Choroid plexus epithelial cell (primary cell): ENCODE measurements at regions not wholly inside any gene's neighbourhood (a gene's known extent, or its start where the extent isn't known, plus 50 kb on each side); places are given as distances from the start of the nearest gene placed in this dataset.

Experiments
- DNase-seq: peaks from one replicate; pipeline ENCODE4 v3.0.0-alpha.2; 2010; ENCODE audit warnings: low read depth
- H3K4me3 ChIP-seq: 2 replicates; pipeline ENCODE4 v1.5.1; 2011; ENCODE audit warnings: low read depth, mild to moderate bottlenecking, control low read depth, low read length, moderate library complexity
- CTCF ChIP-seq: conservative IDR thresholded peaks from 2 replicates; pipeline ENCODE4 v1.5.1; 2011; ENCODE audit warnings: low read depth, mild to moderate bottlenecking, control low read depth, inconsistent platforms, low read length, moderate library complexity

GRCh38 chr14:29123017-29123416, 356.4 kb downstream of the FOXG1 start:
- no peak overlapping the region for H3K4me3 ChIP-seq
- no peak for TF ChIP-seq CTCF
- no peak for DNase-seq

GRCh38 chr14:29126361-29126760, 359.8 kb downstream of the FOXG1 start:
- no peak for TF ChIP-seq CTCF
- DNase-seq = peak; percentile 11
- no peak overlapping the region for H3K4me3 ChIP-seq

- TF ChIP-seq CTCF = no peak
- DNase-seq = no peak
- H3K4me3 ChIP-seq = no peak overlapping the region
These were observed 360.3 kb downstream of the FOXG1 start for GRCh38 chr14:29126865-29127264.

- no peak overlapping the region for H3K4me3 ChIP-seq
- no peak for DNase-seq
- TF ChIP-seq CTCF = no peak
These were observed 373.4 kb downstream of the FOXG1 start for GRCh38 chr14:29140016-29140415.

- H3K4me3 ChIP-seq = no peak overlapping the region
- TF ChIP-seq CTCF = no peak
- peak; percentile 92 for DNase-seq
These were observed 378.0 kb downstream of the FOXG1 start for GRCh38 chr14:29144621-29145020.

- no peak overlapping the region for H3K4me3 ChIP-seq
- no peak for TF ChIP-seq CTCF
- DNase-seq = peak; percentile 25
These were observed 381.6 kb downstream of the FOXG1 start for GRCh38 chr14:29148221-29148620.

GRCh38 chr14:29149798-29150197, 383.2 kb downstream of the FOXG1 start:
- TF ChIP-seq CTCF = no peak
- H3K4me3 ChIP-seq = no peak overlapping the region

More at GRCh38 chr14:29149798-29150197, 383.2 kb downstream of the FOXG1 start:
- no peak for DNase-seq
